ENCODE measurements at regions not wholly inside any gene's neighbourhood (a gene's known extent, or its start where the extent isn't known, plus 50 kb on each side); places are given as distances from the start of the nearest gene placed in this dataset.
A peak's percentile ranks its signal among the peaks of the same experiment; 100 is the strongest.

- DNase-seq (no peak), ATAC-seq (no peak)
- no peak overlapping the region for H3K4me3 Mint-ChIP-seq
- no peaks in the 10 kb centered on the region for H3K9me3 ChIP-seq (ENCODE audit: control insufficient read depth, insufficient read depth, low read length)
- H3K27ac Mint-ChIP-seq, result no peak overlapping the region
- intact Hi-C loops (cut with micrococcal nuclease), result no loop called here
- H3K4me3 ChIP-seq (ENCODE audit: low read length), result no peak overlapping the region
- H3K27me3 Mint-ChIP-seq (ENCODE audit: low read depth in 2 of 2), result no peaks in the 10 kb centered on the region
- 82% methylated on average over 3 of the region's 3 CpGs for WGBS (ENCODE audit: insufficient coverage)
- H3K4me1 ChIP-seq (ENCODE audit: control insufficient read depth, insufficient read depth, low read length), result peaks cover 27% of the 10 kb centered on the region
- peaks cover 8% of the 10 kb centered on the region for H3K36me3 Mint-ChIP-seq
- H3K27me3 ChIP-seq (ENCODE audit: control insufficient read depth, insufficient read depth, low read length), result no peaks in the 10 kb centered on the region
- H3K4me1 Mint-ChIP-seq, result peaks cover 53% of the 10 kb centered on the region in 2 donors
- H3K27ac ChIP-seq (ENCODE audit: low read length), result no peak overlapping the region
- TF ChIP-seq CTCF (IDR thresholded peaks at IDR 0.05), result no peak
- H3K36me3 ChIP-seq (ENCODE audit: control insufficient read depth, insufficient read depth, low read length), result no peaks in the 10 kb centered on the region
- H3K9me3 Mint-ChIP-seq, result peaks cover 0 to 2% of the 10 kb centered on the region in 2 donors
These were observed 1076.7 kb downstream of the BCL11B start for GRCh38 chr14:98195256-98195655.

- Mint-ChIP-seq H3K27ac (peak overlapping the region; percentile 43 to 79), H3K9me3 (no peaks in the 10 kb centered on the region), H3K27me3 (ENCODE audit: low read depth in 2 of 2) (peaks cover 6 to 7% of the 10 kb centered on the region in 2 donors), H3K4me1 (peaks cover 32 to 40% of the 10 kb centered on the region in 2 donors), H3K36me3 (no peaks in the 10 kb centered on the region), H3K4me3 (peak overlapping the region; percentile 68)
- intact Hi-C loops (cut with micrococcal nuclease), result no loop called here
- Histone ChIP-seq H3K27ac (ENCODE audit: low read length) (peak overlapping the region; percentile 10), H3K36me3 (ENCODE audit: control insufficient read depth, insufficient read depth, low read length) (no peaks in the 10 kb centered on the region), H3K27me3 (ENCODE audit: control insufficient read depth, insufficient read depth, low read length) (no peaks in the 10 kb centered on the region), H3K4me3 (ENCODE audit: low read length) (no peak overlapping the region), H3K9me3 (ENCODE audit: control insufficient read depth, insufficient read depth, low read length) (no peaks in the 10 kb centered on the region), H3K4me1 (ENCODE audit: control insufficient read depth, insufficient read depth, low read length) (peaks cover 25% of the 10 kb centered on the region)
- DNase-seq (no peak), ATAC-seq (peak in 2 of 3 donors; percentile 28 to 42)
- WGBS (ENCODE audit: insufficient coverage), result 94% methylated on average over 1 of the region's 1 CpG
- no peak for TF ChIP-seq CTCF (IDR thresholded peaks at IDR 0.05)
These were observed 1074.1 kb downstream of the BCL11B start for GRCh38 chr14:98197933-98198332.

DNA sequence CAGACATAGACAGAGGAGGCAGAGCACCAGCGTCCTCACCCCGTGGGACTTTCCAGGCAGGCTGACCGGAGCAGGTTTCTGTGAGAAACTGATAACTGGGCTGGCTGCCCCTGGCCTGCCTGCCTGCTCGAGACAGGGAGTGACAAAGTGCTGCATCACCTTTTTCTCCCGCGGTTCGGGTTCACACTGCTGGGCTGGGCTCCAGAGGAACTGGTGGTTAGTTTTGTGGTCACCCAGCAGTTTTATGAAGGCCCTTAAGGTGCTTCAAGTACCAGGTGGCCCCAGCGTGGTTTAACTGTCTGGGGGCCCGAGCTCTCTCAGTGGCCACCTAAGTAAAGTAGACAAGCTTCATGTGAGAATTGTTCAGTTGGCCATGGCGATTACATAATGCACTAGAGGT lies 1073.6 kb downstream of the BCL11B start:
- H3K27me3 ChIP-seq (ENCODE audit: control insufficient read depth, insufficient read depth, low read length), result no peaks in the 10 kb centered on the region
- H3K36me3 Mint-ChIP-seq, result no peaks in the 10 kb centered on the region
- intact Hi-C loops (cut with micrococcal nuclease), result no loop called here
- peak overlapping the region; percentile 43 to 79 for H3K27ac Mint-ChIP-seq
- no peaks in the 10 kb centered on the region for H3K36me3 ChIP-seq (ENCODE audit: control insufficient read depth, insufficient read depth, low read length)
- WGBS (ENCODE audit: insufficient coverage), result 0% methylated on average over 9 of the region's 10 CpGs
- no peak for TF ChIP-seq CTCF (IDR thresholded peaks at IDR 0.05)
- H3K4me3 Mint-ChIP-seq, result peak overlapping the region; percentile 68
- DNase-seq (peak; percentile 34 to 74), ATAC-seq (peak; percentile 84 to 94 (median 89))
- peaks cover 32 to 39% of the 10 kb centered on the region in 2 donors for H3K4me1 Mint-ChIP-seq
- H3K27ac ChIP-seq (ENCODE audit: low read length), result peak overlapping the region; percentile 10
- no peaks in the 10 kb centered on the region for H3K9me3 Mint-ChIP-seq
- no peaks in the 10 kb centered on the region for H3K9me3 ChIP-seq (ENCODE audit: control insufficient read depth, insufficient read depth, low read length)
- peaks cover 6 to 7% of the 10 kb centered on the region in 2 donors for H3K27me3 Mint-ChIP-seq (ENCODE audit: low read depth in 2 of 2)
- H3K4me3 ChIP-seq (ENCODE audit: low read length), result no peak overlapping the region
- peaks cover 25% of the 10 kb centered on the region for H3K4me1 ChIP-seq (ENCODE audit: control insufficient read depth, insufficient read depth, low read length)

DNA sequence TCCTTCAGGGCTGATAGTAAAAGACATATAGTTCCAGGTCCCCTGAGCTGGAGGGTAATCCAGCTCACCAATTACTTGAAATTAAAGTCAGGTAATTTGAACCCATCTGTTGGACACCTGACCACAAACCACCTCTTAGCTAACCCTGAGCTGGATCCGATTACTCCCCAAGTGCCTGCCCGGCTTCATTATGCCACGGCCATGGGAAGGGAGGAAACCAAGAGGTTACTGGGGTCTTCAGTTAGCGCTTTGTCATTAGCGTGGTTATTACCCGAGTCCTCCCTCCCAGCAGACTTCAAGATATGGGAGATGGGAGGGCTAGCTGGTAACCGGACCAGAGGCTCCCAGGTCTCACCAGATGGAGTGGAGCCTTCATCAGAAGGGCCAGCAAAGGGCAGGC lies 1071.4 kb downstream of the BCL11B start:
- Histone ChIP-seq H3K4me1 (ENCODE audit: control insufficient read depth, insufficient read depth, low read length) (peaks cover 25% of the 10 kb centered on the region), H3K9me3 (ENCODE audit: control insufficient read depth, insufficient read depth, low read length) (no peaks in the 10 kb centered on the region), H3K27me3 (ENCODE audit: control insufficient read depth, insufficient read depth, low read length) (no peaks in the 10 kb centered on the region), H3K27ac (ENCODE audit: low read length) (no peak overlapping the region), H3K36me3 (ENCODE audit: control insufficient read depth, insufficient read depth, low read length) (no peaks in the 10 kb centered on the region), H3K4me3 (ENCODE audit: low read length) (no peak overlapping the region)
- no peak overlapping the region for H3K27ac Mint-ChIP-seq
- no peak for DNase-seq
- TF ChIP-seq CTCF (IDR thresholded peaks at IDR 0.05), result no peak
- H3K4me3 Mint-ChIP-seq, result no peak overlapping the region
- H3K27me3 Mint-ChIP-seq (ENCODE audit: low read depth in 2 of 2), result peaks cover 6 to 7% of the 10 kb centered on the region in 2 donors
- WGBS (ENCODE audit: insufficient coverage), result 90% methylated on average over 7 of the region's 7 CpGs
- H3K4me1 Mint-ChIP-seq, result peaks cover 43 to 52% of the 10 kb centered on the region in 2 donors
- intact Hi-C loops (cut with micrococcal nuclease), result no loop called here
- H3K9me3 Mint-ChIP-seq, result no peaks in the 10 kb centered on the region
- no peak for ATAC-seq
- no peaks in the 10 kb centered on the region for H3K36me3 Mint-ChIP-seq
